Stimulated activated CD4-positive, alpha-beta T cell treated with anti-CD3 and anti-CD28 coated beads, Interleukin-12 subunit alpha, Interleukin-12 subunit beta, amount 100 ng/mL, for 48 hours (primary cell): ENCODE measurements at regions not wholly inside any gene's neighbourhood (a gene's known extent, or its start where the extent isn't known, plus 50 kb on each side); places are given as distances from the start of the nearest gene placed in this dataset.
"Not testable (repeated sequence)": the region's sequence is repeated elsewhere in the genome, so short reads cannot be mapped to it uniquely, and the experiment has no call there.

ENCODE experiments used
- DNase-seq, 3 donors: peaks; one replicate each; pipeline ENCODE4 v3.0.0-alpha.2; 2020; ENCODE audit warnings: low read depth in 2 of 3, low spot score in 1 of 3

DNA sequence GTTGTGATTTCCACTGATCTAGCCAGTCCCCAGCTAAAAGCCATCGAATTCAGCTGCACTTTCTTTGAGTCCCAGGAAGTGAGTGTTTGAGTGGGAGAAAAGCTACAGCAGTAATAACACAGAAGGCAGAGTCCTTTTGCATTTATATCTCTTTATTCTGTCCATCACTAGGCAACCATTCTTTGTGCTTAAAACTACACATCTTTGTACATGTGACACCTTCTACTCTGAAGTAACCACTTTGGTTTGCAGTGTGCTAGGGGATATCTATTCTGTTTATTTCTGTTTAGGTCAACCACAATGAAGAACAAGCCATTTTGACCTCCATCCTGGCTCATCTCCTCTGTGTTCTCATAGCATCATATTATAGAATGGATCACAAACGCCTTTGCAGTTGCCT is 226.0 kb upstream of the SERP2 start:
- DNase-seq: no peak

GRCh38 chr13:44148159-44148914 is 225.3 kb upstream of the SERP2 start:
- DNase-seq: no peak

- not testable (repeated sequence) for DNase-seq
These were observed 224.4 kb upstream of the SERP2 start for GRCh38 chr13:44149231-44149630.

DNA sequence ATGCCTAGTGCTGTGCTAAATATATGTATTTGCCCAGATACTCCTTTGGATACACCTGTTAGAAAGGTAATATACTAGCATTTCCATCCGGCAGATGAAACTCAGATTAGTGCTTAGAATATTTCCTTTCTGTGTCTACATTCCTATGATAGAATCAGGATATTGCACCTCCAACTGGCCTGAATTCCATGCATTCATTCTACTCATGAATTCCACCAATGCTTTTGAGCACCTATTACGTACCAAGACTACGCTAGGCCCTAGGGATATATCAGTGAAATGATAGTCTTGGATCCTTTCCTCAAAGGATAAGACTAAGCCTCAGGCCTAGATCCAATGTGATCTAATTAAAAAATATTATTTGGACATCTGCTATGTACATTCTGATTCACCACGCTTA is 223.8 kb upstream of the SERP2 start:
- no peak for DNase-seq

DNA sequence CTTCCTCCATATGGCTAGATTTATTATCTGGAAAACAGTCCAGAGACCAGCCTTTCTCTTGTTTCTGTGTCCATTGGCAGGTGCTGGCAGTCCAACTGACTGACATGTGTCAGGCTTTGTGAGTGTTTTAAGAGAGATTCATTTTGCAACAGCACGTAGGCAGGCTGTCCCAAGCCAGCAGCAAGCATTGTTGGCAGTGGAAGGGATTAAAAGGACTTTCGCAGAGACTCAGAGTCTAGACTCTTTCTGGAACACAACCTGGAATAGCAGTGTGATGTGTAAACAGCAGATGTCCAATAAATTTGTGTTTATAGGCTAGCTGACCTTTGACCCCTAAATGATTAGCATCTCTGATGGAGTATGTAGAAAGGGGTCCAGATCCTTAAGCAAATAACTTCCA is 222.2 kb upstream of the SERP2 start:
- no peak for DNase-seq

GRCh38 chr13:44153496-44153895 is 220.1 kb upstream of the SERP2 start:
- no peak for DNase-seq

DNA sequence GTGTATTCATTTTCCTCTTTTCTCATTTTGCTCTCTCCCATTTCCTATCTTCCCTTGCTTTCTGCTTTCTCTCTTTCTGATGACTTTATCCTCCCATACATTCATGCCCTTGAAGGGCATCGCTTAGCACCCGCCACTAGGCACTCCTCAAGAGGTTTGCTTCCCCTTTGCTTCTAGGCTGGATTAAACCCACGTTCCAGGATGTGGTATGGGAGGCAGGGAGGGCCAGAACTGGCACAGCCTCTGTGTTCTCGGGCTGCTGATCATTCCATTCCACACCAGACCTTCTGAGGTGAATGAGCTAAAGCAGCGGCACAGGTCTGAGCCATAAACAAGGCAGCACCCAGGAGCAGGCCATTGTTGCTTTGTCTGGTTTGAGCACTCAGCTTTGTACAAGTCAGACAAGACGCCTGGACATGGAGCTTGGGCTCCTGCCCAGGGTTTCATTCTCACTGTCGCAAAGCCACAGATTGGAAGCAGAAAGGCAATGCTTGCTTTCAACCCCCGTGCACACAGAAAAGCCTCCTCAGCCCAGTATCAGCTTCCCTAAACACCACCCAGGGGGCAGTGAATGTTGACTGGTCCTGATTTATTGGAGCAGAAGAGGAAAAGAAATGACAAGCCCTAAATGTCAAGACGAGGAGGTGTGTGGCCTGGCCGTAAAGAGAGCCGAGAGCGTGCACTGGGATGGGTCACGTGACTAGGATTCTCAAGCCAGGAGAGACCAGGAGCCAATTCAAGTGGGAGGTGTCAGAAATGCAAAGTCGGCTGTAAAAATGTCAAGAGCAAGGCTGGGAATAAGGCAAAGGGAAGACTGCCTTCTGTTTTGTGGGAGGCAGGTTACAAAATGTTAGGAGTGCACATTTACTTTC is 218.0 kb upstream of the SERP2 start:
- no peak for DNase-seq

DNA sequence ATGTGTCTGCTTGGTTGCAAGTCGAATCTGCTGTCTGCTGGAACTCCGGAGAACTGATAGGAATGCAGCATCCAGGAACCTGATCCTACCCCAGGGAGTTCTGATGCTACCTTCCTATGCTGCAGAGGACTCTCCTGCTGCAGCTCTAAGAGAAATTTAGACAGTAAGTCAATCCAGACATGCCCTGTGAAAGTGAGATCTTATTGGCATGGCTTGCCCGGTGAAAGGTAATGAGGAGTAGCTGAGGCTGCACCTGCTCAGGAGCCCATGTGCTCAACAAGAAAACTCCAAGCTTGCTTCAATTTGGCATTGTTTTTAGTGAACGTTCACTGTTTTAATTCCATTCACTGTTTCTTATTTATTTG is 217.3 kb upstream of the SERP2 start:
- no peak for DNase-seq

- no peak for DNase-seq
These were observed 216.0 kb upstream of the SERP2 start for GRCh38 chr13:44157606-44158005.

DNA sequence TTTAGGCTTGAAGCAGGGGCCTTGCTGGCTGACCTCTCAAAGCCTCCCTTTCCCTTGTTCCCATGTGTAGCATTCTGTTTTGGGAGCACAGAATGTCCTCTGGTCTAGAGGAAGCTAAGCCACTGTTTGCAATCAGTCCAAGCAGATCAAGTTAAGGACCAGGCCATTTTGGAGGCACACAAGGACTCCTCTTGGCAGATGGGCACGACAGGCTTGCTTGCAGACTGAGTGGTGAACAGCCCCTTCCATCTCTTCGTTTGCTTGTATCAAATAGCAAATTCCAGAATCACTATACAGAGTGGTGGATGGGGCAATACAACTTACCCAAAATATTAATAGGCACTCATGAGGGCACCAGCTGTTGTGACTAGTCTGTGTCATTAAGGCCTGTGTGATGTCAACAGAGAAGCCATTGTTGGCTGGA is 215.5 kb upstream of the SERP2 start:
- no peak for DNase-seq

DNA sequence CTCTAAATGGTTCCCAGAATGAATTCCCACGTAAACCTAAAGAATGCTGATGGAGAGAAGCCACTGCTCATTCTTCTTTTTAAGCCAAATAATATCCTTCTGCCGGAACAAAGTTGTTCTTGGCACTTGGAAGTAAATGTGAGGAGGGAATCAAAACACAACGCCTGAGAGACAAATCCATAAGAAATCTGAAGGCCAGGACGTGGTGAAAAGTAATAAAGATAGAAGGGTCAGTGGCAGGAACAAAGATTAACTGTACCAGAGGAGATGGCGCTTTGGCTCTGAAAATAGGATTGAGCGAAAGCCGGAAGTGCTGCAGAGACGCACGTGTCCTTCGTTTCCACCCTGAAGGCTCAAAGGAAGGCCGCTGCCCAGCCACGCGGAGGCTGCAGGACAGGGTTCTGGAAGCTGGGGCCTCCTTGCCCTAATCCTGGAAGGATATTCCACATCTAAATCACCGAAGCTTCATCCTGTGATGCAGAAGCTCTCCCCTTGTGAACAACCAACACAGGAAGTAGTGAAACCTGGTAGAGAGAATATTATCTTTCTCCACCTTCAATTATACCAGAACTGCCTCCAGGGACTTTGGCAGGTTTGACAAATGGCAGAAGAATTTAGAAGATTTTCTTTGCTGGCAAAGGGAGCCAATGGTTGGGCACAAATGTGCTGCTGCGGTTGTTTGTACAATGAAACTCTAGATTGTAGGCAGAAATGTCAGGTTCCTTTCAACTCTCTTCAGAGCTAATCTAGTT is 214.6 kb upstream of the SERP2 start:
- no peak for DNase-seq

DNA sequence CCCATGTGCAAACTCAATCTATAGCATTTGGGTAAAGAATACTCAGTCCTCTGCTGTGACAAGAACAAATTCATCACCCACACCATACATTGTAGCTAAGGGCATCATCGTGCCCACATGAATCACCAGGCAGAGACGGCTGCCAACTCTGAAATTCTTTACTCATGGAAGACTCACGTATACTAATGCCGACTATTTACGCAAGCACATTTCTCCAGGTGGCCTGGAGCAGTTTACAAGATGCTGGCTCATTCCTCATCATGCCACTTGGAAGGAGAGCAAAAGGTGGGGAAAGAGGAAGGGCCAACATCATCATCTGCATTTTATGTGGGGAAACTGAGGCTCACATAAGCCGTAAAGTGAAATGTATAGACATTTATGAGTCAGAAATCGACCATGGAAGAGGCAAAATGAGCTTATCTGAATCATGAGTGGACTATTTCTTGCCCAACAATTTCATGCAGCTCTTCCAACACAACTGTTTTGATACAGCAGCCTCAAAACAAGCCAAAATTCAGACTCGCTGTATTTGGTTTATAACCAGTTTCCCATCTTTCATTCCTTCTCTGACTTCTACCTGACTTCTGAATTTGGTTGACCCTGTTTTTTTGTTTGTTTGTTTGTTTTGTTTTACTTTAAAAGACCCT is 213.9 kb upstream of the SERP2 start:
- no peak for DNase-seq

DNA sequence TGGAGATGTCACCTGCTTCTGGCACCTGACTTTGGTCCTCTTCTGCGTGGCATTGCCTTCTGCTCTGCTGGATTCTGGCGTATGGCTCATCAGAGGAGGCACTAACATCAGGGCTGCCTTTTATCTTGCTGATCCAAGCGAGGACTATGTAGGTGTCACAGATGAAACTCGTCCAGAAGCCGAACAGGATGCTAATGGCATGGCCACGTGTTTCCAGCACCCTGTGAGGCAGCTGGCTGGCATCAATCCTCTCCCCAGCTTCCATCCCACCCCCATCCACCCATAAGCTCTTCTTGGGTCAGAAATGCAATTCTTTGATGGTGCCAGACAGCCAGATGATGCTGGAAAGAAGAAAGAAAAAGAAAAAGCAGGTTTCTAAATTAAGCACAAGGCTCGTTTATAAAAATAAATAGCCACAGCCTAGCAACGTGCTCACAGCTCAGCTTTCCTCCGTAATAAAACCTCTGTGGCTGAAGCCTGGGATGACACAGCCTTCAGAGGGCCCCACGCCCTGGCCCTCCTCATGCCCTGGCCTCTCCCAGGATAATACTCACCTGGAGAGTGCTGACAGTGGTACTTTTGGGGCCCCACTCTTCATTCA is 212.9 kb upstream of the SERP2 start:
- no peak for DNase-seq

- DNase-seq: no peak
These were observed 210.5 kb upstream of the SERP2 start for GRCh38 chr13:44163108-44163507.

GRCh38 chr13:44165221-44165888 is 208.3 kb upstream of the SERP2 start:
- no peak for DNase-seq

- DNase-seq: no peak
These were observed 207.6 kb upstream of the SERP2 start for GRCh38 chr13:44165889-44166496.

DNA sequence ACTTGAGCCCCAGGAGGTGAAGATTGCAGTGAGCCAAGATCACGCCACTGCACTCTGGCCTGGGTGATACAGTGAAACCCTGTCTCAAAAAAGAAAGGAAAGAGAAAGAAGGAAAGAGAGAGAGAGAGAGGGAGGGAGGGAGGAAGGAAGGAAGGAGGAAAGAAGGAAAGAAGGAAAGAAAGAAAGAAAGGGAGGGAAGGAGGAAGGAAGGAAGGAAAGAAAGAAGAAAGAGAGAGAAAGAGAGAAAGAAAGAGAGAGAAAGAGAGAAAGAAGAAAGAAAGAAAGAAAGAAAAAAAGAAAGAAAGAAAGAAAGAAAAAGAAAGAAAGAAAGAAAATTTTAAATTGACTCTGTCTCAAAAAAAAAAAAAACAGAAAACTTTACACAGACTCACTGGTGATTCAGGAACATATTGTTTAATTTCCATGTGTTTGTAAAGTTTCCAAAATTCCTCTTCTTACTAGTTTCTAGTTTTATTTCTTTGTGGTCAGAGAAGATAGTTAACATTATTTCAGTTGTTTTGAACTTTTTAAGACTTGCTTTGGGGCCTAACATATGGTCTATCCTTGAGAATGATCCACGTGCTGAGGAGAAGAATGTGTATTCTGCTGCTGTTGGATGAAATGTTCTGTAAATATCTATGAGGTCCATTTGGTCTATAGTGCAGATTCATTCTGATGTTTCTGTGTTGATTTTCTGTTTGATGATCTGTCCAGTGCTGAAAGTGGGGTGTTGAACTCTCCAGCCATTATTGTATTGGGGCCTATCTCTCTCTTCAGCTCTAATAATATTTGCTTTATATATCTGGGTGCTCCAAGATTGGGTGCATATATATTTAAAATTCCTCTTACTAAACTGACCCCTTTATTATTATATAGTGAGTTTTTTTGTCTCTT is 204.4 kb upstream of the SERP2 start:
- no peak for DNase-seq

DNA sequence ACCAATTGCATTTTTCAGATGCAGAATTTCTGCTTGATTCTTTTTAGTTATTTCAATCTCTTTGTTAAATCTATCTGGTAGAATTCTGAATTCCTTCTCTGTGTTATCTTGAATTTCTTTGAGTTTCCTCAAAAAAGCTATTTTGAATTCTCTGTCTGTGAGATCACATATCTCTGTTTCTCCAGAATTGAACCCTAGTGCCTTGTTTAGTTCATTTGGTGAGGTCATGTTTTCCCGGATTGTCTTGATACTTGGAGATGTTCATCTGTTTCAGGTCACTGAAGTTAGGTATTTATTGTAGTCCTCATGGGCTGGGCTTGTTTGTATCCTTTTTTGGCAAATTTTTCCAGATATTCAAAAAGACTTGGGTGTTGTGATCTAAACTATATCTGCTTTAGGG is 202.9 kb upstream of the SERP2 start:
- no peak for DNase-seq

GRCh38 chr13:44171156-44171555 is 202.5 kb upstream of the SERP2 start:
- DNase-seq: no peak
